DOHH2 (cell line): ENCODE measurements at regions not wholly inside any gene's neighbourhood (a gene's known extent, or its start where the extent isn't known, plus 50 kb on each side); places are given as distances from the start of the nearest gene placed in this dataset.

Experiments used
- EZH2phosphoT487 ChIP-seq: fragments of 200-600 bp; sonication (generic); IDR thresholded peaks from 2 replicates; pipeline ENCODE4 v1.6.1; 2017; ENCODE audit warnings: borderline replicate concordance, mild to moderate bottlenecking, antibody characterized with exemption, low read length, moderate library complexity, mixed read lengths
- TF ChIP-seq, protein P1 (sequence below): fragments of 200-600 bp; sonication (generic); IDR thresholded peaks from one replicate; pipeline ENCODE4 v1.5.1; 2014; ENCODE audit warnings: antibody characterized with exemption, mild to moderate bottlenecking, low read depth, low read length; ENCODE audit not compliant: poor library complexity, severe bottlenecking

- TF ChIP-seq, protein P1, sequence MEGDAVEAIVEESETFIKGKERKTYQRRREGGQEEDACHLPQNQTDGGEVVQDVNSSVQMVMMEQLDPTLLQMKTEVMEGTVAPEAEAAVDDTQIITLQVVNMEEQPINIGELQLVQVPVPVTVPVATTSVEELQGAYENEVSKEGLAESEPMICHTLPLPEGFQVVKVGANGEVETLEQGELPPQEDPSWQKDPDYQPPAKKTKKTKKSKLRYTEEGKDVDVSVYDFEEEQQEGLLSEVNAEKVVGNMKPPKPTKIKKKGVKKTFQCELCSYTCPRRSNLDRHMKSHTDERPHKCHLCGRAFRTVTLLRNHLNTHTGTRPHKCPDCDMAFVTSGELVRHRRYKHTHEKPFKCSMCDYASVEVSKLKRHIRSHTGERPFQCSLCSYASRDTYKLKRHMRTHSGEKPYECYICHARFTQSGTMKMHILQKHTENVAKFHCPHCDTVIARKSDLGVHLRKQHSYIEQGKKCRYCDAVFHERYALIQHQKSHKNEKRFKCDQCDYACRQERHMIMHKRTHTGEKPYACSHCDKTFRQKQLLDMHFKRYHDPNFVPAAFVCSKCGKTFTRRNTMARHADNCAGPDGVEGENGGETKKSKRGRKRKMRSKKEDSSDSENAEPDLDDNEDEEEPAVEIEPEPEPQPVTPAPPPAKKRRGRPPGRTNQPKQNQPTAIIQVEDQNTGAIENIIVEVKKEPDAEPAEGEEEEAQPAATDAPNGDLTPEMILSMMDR: no peak
- no peak for TF ChIP-seq EZH2phosphoT487
Measured at GRCh38 chr17:70912716-70913485, 743.6 kb downstream of the KCNJ2 start.
